IPS DF 6.9 (cell line): ENCODE measurements at regions not wholly inside any gene's neighbourhood (a gene's known extent, or its start where the extent isn't known, plus 50 kb on each side); places are given as distances from the start of the nearest gene placed in this dataset.
"Not testable (repeated sequence)": the region's sequence is repeated elsewhere in the genome, so short reads cannot be mapped to it uniquely, and the experiment has no call there.

Experiments
- DNase-seq: peaks from one replicate; pipeline ENCODE4 v3.0.0-alpha.2; 2013; ENCODE audit warnings: low read depth, low spot score
- H3K27ac ChIP-seq: one replicate; pipeline ENCODE4 v1.5.1; 2013; ENCODE audit warnings: low read length, control low read depth
- H3K27me3 ChIP-seq: 2 replicates; pipeline ENCODE4 v1.6.1; 2013; ENCODE audit warnings: mild to moderate bottlenecking, low read length; ENCODE audit not compliant: control insufficient read depth, insufficient read depth
- H3K36me3 ChIP-seq: 2 replicates; pipeline ENCODE4 v1.6.1; 2013; ENCODE audit warnings: low read length; ENCODE audit not compliant: control insufficient read depth, insufficient read depth
- H3K4me1 ChIP-seq: 2 replicates; pipeline ENCODE4 v1.6.1; 2013; ENCODE audit warnings: low read length; ENCODE audit not compliant: control insufficient read depth, insufficient read depth
- H3K4me3 ChIP-seq: 2 replicates; pipeline ENCODE4 v1.5.1; 2013; ENCODE audit warnings: mild to moderate bottlenecking, low read length
- H3K9me3 ChIP-seq: 2 replicates; pipeline ENCODE4 v1.6.1; 2013; ENCODE audit warnings: low read length, inconsistent platforms; ENCODE audit not compliant: control insufficient read depth, insufficient read depth
- whole genome bisulfite sequencing: extraction: QIAGEN DNeasy Blood & Tissue Kit; methylation state at CpG from one replicate; pipeline ENCODE4 v1.1.7; 2013; ENCODE audit warnings: mixed read lengths, missing lambda C conversion rate; ENCODE audit not compliant: insufficient read length, insufficient coverage; 5-methylcytosine and 5-hydroxymethylcytosine counted together

- WGBS: no CpG with 5 or more reads among the region's 3 CpGs
Observed at GRCh38 chr18:47373465-47373864, 122.0 kb upstream of the SKOR2 start.

DNA sequence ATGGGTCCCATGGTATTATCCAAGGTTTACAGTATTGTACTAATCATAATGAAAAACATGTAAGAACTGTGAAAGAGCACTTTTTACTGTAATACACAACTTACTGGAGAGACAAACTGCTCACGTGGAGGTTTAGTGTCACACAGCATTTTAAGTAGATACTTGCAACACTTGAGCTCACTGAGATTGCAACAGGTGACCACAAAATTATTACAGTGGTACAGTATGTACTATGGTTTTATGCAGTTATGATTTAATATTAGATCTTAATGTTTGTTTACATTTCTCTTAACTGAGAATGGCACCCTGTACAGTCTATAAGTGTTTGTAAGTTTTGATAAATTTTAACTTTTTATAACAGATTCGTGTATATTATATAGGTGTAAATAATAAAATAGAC is 118.6 kb upstream of the SKOR2 start:
- Histone ChIP-seq H3K4me3 (no peak overlapping the region), H3K36me3 (no peaks in the 10 kb centered on the region), H3K27ac (no peak overlapping the region), H3K4me1 (no peaks in the 10 kb centered on the region), H3K9me3 (no peaks in the 10 kb centered on the region), H3K27me3 (no peaks in the 10 kb centered on the region)
- no peak for DNase-seq
- no CpG with 5 or more reads among the region's 2 CpGs for WGBS

More at GRCh38 chr18:47373465-47373864, 122.0 kb upstream of the SKOR2 start:
- H3K9me3 ChIP-seq: no peaks in the 10 kb centered on the region
- no peak for DNase-seq
- no peaks in the 10 kb centered on the region for H3K36me3 ChIP-seq
- H3K27me3 ChIP-seq: no peaks in the 10 kb centered on the region
- H3K27ac ChIP-seq: no peak overlapping the region
- H3K4me1 ChIP-seq: no peaks in the 10 kb centered on the region
- no peak overlapping the region for H3K4me3 ChIP-seq

- H3K9me3 ChIP-seq, H3K4me3 ChIP-seq, H3K4me1 ChIP-seq, H3K36me3 ChIP-seq, DNase-seq, H3K27me3 ChIP-seq, H3K27ac ChIP-seq: not testable (repeated sequence)
- WGBS: no CpG with 5 or more reads among the region's 15 CpGs
Observed at GRCh38 chr18:47354061-47354460, 102.6 kb upstream of the SKOR2 start.

DNA sequence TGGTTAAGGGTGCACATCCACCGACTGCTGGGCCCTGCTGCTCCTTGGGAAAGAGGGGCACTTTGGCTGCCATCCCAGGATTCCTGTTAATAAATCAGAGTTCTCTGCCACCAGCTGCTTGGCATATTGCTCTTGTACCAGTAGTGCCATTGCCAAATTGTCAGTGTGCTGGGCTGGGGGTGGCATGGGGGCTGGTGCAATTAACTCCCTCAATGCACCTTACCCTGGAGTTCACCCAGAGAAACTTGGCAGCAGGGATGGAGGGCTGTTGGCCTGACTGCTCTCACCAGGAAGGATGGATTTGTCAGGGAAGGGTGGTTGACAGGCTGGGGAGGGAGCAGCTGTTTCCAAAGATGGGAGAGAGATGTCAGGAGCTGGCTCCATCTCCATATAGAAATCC is 94.6 kb upstream of the SKOR2 start:
- no peak for DNase-seq
- H3K27ac ChIP-seq: no peak overlapping the region
- no CpG with 5 or more reads among the region's 1 CpG for WGBS

DNA sequence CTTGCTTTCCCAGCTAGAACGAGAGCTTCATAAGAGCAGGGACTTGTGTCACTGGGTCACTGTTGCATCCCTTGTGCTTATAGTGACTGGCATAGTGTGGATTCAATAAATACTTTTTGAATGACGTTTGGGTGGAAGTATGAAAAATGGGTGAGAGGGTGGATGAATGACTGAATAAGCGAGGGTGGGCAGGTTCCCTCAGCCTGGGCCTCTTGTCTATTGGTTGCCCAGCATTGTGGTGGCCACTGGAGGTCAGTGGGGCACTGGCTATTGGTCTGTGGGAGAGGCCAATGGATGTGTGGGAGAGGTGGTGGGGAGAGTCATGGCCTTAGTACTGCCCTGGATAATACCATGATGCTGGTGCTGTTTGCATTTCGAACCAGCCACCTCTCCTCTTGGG is 93.8 kb upstream of the SKOR2 start:
- Histone ChIP-seq H3K9me3 (no peaks in the 10 kb centered on the region), H3K36me3 (no peaks in the 10 kb centered on the region), H3K27me3 (no peaks in the 10 kb centered on the region), H3K4me3 (no peak overlapping the region), H3K27ac (no peak overlapping the region), H3K4me1 (no peaks in the 10 kb centered on the region)
- DNase-seq: no peak
- 100% methylated on average over 2 of the region's 4 CpGs for WGBS

More for the DNA sequence above, 94.6 kb upstream of the SKOR2 start:
- Histone ChIP-seq H3K9me3 (no peaks in the 10 kb centered on the region), H3K36me3 (no peaks in the 10 kb centered on the region), H3K27me3 (no peaks in the 10 kb centered on the region), H3K4me1 (no peaks in the 10 kb centered on the region), H3K4me3 (no peak overlapping the region)

DNA sequence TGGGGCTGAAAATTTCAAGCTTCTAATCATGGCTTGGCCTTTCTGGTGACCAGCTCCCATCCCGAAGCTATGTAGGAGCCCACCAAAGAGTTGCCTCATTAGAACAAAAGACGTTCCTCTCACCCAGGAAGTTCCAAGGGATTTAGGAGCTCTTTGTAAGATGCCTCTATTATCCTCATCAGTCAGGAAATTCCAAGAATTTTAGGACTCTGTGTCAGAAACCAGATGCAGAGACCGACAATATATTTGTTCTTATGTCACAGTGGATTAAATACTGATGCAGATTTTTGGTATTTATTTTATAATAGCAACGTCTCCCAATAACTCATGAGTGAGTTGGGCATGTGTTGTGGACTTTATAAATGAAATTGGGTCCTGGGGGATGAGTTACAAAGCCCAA is 91.8 kb upstream of the SKOR2 start:
- WGBS: no CpG with 5 or more reads among the region's 4 CpGs
- Histone ChIP-seq H3K4me1 (no peaks in the 10 kb centered on the region), H3K27ac (no peak overlapping the region), H3K27me3 (no peaks in the 10 kb centered on the region), H3K36me3 (no peaks in the 10 kb centered on the region), H3K4me3 (no peak overlapping the region), H3K9me3 (no peaks in the 10 kb centered on the region)
- DNase-seq: no peak

DNA sequence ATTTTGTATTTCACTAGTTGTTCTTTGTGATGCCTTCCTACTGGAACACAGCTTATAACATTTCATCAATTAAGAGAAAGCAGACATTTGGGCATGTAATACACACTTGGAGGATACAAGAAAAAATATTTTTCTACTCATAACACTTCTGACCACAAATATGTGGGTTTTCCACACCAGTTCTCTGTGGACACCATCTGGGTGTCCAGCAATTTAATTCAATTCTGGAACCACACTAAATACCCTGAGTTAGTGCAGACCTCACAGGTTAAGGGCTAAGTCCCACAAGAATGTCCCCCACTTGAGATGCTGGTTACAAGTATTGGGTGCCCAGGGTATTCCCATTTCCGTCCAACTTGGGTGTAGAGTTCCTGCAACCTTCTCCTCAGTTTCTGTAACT is 91.1 kb upstream of the SKOR2 start:
- DNase-seq: no peak
- H3K36me3 ChIP-seq: no peaks in the 10 kb centered on the region
- no peak overlapping the region for H3K4me3 ChIP-seq
- H3K4me1 ChIP-seq: no peaks in the 10 kb centered on the region
- H3K27me3 ChIP-seq: no peaks in the 10 kb centered on the region
- no peak overlapping the region for H3K27ac ChIP-seq
- H3K9me3 ChIP-seq: no peaks in the 10 kb centered on the region
- WGBS: no CpG with 5 or more reads among the region's 1 CpG

GRCh38 chr18:47341678-47342077 is 90.2 kb upstream of the SKOR2 start:
- DNase-seq: no peak
- Histone ChIP-seq H3K36me3 (no peaks in the 10 kb centered on the region), H3K9me3 (no peaks in the 10 kb centered on the region), H3K4me3 (no peak overlapping the region), H3K27me3 (no peaks in the 10 kb centered on the region), H3K27ac (no peak overlapping the region), H3K4me1 (no peaks in the 10 kb centered on the region)
- no CpG with 5 or more reads among the region's 6 CpGs for WGBS

GRCh38 chr18:47334966-47335365 is 83.5 kb upstream of the SKOR2 start:
- Histone ChIP-seq H3K4me3 (no peak overlapping the region), H3K9me3 (no peaks in the 10 kb centered on the region), H3K36me3 (no peaks in the 10 kb centered on the region), H3K4me1 (no peaks in the 10 kb centered on the region; the same call in 1 of the 2 replicates), H3K27me3 (no peaks in the 10 kb centered on the region), H3K27ac (no peak overlapping the region)
- no peak for DNase-seq

- DNase-seq: no peak
- H3K4me1 ChIP-seq: no peaks in the 10 kb centered on the region; the same call in 1 of the 2 replicates
- H3K4me3 ChIP-seq: no peak overlapping the region
- no peaks in the 10 kb centered on the region for H3K9me3 ChIP-seq
- no peaks in the 10 kb centered on the region for H3K36me3 ChIP-seq
- H3K27me3 ChIP-seq: no peaks in the 10 kb centered on the region
- WGBS: no CpG with 5 or more reads among the region's 12 CpGs
- no peak overlapping the region for H3K27ac ChIP-seq
Observed at GRCh38 chr18:47333926-47334635, 82.6 kb upstream of the SKOR2 start.

- H3K36me3 ChIP-seq: no peaks in the 10 kb centered on the region
- no peak for DNase-seq
- no CpG with 5 or more reads among the region's 1 CpG for whole genome bisulfite sequencing
- H3K27ac ChIP-seq: no peak overlapping the region
- H3K4me1 ChIP-seq: no peaks in the 10 kb centered on the region; the same call in 1 of the 2 replicates
- no peaks in the 10 kb centered on the region for H3K27me3 ChIP-seq
- no peak overlapping the region for H3K4me3 ChIP-seq
- H3K9me3 ChIP-seq: no peaks in the 10 kb centered on the region
Observed at GRCh38 chr18:47331641-47332040, 80.2 kb upstream of the SKOR2 start.
